22Rv1 (cell line): ENCODE measurements at regions not wholly inside any gene's neighbourhood (a gene's known extent, or its start where the extent isn't known, plus 50 kb on each side); places are given as distances from the start of the nearest gene placed in this dataset.
"Not testable (repeated sequence)": the region's sequence is repeated elsewhere in the genome, so short reads cannot be mapped to it uniquely, and the experiment has no call there.

ENCODE experiments used
- H3K27ac ChIP-seq: fragments of 450-650 bp; 2 replicates; pipeline ENCODE4 v1.5.1; 2017
- ZFX ChIP-seq: fragments of 450-650 bp; IDR thresholded peaks from 2 replicates; pipeline ENCODE4 v1.6.1; 2017; ENCODE audit warnings: antibody characterized with exemption, borderline replicate concordance
- TF ChIP-seq, protein P1 (sequence below): fragments of 450-650 bp; IDR thresholded peaks from 2 replicates; pipeline ENCODE4 v1.5.1; 2017; ENCODE audit warnings: mild to moderate bottlenecking

DNA sequence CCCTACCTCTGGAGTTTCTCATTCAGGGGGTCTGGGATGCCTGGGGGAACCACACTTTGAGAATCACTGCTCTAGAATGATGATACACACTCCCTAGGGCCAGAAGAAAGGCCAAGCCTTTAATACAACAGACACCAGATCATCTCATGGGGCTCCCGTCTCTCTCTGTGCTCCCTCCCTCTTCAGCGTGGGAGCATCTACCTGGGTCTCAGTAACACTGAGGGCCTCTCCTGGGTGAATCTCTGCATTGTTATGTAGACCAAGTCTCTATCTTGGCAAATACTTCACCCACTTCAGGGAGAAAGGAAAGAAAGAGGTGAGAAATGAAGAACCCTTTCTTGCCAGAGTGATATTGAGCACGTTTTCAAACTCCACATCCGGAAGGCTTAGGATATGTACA is 65.4 kb upstream of the KCNK12 start:
- no peak overlapping the region for H3K27ac ChIP-seq
- TF ChIP-seq, protein P1, sequence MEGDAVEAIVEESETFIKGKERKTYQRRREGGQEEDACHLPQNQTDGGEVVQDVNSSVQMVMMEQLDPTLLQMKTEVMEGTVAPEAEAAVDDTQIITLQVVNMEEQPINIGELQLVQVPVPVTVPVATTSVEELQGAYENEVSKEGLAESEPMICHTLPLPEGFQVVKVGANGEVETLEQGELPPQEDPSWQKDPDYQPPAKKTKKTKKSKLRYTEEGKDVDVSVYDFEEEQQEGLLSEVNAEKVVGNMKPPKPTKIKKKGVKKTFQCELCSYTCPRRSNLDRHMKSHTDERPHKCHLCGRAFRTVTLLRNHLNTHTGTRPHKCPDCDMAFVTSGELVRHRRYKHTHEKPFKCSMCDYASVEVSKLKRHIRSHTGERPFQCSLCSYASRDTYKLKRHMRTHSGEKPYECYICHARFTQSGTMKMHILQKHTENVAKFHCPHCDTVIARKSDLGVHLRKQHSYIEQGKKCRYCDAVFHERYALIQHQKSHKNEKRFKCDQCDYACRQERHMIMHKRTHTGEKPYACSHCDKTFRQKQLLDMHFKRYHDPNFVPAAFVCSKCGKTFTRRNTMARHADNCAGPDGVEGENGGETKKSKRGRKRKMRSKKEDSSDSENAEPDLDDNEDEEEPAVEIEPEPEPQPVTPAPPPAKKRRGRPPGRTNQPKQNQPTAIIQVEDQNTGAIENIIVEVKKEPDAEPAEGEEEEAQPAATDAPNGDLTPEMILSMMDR: no peak
- no peak for TF ChIP-seq ZFX

DNA sequence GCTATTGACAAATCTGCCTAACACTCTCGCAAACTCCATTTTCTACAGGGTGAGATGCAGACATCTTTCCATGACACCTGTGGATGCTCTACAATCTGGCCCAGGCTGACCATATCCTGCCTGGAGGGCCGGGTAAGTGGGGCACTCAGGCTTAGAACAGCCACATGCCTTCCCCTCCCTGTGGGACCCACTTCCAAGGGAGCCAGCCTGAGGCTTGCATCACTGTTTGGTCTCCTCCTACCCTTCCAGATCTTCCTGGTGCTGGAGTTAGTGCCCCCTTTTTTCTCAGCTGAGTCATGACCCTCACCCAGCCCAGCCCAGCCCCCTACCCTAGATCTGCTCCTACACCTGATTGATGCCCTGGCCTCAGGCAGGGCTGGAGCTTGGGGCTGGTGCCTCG is 62.0 kb upstream of the KCNK12 start:
- H3K27ac ChIP-seq: no peak overlapping the region
- TF ChIP-seq ZFX: no peak

DNA sequence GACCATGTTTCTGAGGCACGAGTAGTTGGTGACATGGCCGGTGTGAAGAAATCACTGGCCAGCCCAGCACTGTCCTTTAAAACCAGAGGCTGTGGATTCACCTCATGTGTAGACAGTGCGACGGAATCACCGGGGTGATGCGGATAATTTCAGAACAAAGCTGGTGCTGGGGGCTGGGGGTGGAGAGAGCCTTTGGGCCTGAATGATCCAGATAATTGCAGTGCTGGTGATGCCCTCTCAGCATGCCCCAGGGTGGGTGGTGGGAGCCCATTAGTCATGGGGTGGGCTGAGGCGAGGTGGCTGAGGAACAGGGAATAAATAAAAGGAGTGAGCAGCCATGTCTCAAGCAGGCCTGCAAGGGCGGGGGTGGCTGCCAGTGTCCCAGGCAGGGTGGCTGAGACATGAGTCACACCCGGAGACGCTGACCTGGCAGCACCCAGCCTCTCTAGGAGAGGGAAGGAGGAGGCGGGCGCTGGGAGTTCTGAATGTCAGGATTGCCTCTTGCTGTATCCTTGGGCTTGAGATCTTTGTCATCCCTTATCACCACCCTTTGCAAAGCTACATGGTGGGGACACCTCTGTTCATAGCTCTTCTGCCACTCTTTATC is 61.1 kb upstream of the KCNK12 start:
- H3K27ac ChIP-seq: no peak overlapping the region
- no peak for TF ChIP-seq ZFX
- TF ChIP-seq, protein P1: no peak

DNA sequence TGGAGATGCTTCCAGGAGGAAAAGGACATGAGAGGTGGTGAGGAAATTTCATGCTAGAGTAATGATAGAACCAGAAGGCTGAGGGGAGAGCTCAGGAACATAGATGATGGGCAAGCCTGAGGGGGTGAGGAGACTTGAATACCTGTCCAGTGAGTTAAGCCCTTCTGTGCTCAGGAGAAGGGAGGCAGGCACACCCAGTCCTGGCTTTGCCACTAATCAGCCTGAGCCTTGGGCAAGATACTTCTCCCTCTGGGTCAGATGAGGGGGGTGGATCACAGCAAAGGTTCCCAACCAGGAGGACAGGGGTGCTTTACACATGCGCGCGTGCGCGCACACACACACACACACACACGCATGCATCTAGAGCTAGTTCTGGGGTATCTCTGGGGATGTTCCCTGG is 60.5 kb upstream of the KCNK12 start:
- TF ChIP-seq ZFX: no peak
- TF ChIP-seq, protein P1: no peak
- H3K27ac ChIP-seq: no peak overlapping the region

DNA sequence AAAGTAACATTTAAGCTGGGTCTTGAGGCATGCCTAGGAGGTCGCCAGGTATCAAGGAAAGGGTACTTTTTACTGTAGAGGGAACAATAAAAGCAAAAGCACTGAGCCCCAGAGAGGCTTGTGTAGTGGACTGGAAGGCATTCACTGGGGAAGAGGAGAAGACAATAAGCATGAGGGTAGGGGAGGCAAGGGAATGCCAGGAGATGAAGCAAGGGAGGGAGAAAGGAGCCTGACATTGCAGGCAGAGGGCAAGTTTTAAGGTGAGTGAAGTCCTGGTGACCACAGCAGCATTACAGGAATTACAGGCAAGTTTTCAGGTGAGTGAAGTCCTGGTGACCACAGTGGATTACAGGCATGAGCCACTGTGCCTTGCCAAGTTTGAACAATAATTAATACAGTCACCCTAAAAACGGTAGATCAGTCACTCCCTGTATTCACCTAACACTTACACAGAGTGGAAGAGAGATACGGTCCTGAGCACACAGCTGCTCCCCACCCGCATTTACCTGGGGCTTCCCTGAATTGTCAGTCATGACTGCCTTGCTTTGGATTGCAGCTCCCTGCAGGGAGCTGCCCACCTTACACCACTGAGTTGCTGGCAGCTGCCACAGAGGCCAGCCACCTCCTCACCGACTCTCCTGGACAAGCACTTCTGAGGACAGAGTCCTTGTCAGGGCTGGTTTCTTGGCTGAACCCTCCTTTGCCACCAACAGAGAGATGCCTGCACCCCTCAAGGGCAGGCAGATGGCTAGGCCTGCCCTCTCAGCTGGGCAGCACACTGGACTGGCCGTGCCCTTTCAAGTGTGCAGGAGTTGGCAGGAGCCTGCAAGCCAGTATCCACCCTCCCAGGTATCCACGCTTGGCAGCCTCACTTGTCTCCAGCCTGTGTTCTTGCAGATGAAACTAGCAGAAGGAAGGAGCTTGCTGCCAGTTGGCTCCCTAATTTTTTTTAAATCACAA is 59.0 kb upstream of the KCNK12 start:
- no peak overlapping the region for H3K27ac ChIP-seq
- no peak for TF ChIP-seq ZFX
- TF ChIP-seq, protein P1: no peak

DNA sequence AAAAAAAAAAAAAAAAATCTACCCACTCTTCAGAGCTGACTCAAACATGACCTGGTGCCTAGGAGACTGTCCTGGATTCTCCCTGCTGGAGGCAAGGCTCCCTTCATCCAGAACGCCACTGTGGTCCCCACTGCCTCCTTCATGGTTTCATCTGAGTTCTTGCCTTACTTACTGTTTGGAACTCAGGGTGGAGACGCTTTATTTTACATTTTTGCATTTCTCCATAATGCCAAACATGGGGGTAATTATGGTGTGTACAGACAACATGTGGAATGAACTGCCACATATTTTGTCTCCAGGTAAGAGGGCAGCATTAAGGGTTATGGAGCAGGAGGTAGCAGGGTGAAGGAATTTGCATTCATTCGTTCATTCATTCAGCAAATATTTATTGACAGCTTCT is 58.1 kb upstream of the KCNK12 start:
- TF ChIP-seq, protein P1: no peak
- TF ChIP-seq ZFX: no peak
- no peak overlapping the region for H3K27ac ChIP-seq

DNA sequence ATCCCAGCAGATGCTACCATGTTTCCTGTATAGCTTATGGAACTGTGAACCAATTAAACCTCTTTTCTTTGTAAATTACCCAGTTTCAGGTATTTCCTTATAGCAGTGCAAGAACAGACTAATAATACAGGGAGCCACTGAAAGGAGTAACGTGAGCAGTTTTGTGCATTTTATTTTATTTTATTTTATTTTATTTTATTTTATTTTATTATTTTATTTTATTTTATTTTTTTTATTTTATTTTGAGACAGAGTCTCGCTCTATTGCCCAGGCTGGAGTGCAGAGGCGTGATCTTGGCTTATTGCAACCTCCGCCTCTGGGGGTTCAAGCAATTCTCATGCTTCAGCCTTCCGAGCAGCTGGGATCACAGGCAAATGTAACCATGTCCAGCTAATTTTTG is 55.9 kb upstream of the KCNK12 start:
- H3K27ac ChIP-seq: no peak overlapping the region
- TF ChIP-seq, protein P1: no peak
- no peak for TF ChIP-seq ZFX

DNA sequence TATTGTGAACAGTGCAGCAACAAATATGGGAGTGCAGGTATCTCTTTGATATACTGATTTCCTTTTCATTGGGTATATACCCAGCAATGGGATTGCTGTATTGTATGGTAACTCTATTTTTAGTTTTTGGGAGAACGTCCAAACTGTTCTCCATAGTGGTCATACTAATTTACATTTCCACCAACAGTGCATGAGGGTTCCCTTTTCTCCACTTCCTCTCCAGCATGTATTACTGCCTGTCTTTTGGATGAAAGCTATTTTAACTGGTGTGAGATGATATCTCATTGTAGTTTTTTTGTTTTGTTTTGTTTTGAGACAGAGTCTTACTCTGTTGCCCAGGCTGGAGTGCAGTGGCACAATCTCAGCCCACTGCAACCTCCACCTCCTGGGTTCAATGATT is 52.4 kb upstream of the KCNK12 start:
- H3K27ac ChIP-seq: not testable (repeated sequence)
